ENCODE measurements at regions not wholly inside any gene's neighbourhood (a gene's known extent, or its start where the extent isn't known, plus 50 kb on each side); places are given as distances from the start of the nearest gene placed in this dataset.
"Not testable (repeated sequence)": the region's sequence is repeated elsewhere in the genome, so short reads cannot be mapped to it uniquely, and the experiment has no call there.

DNA sequence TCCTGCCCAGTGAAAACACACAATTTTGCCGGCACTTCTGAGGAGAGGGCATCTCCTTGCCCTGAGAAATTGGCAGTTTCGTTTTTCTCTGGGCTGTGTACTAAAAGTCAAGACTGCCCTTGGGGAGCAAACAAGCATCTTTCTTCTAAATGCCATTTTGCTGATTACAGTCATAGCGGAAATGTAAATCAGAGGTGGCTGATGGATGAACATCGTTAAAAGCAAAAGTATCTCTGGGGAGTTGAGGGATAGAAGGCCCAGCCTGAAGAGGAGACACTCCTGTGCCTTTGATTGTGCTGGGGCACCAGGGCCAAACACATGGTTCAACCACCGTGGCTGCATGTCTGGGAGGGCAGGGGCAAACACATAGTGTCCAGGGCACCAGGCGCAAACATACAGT, 49.8 kb downstream of the ABCC12 start:
- DNase-seq = no peak

DNA sequence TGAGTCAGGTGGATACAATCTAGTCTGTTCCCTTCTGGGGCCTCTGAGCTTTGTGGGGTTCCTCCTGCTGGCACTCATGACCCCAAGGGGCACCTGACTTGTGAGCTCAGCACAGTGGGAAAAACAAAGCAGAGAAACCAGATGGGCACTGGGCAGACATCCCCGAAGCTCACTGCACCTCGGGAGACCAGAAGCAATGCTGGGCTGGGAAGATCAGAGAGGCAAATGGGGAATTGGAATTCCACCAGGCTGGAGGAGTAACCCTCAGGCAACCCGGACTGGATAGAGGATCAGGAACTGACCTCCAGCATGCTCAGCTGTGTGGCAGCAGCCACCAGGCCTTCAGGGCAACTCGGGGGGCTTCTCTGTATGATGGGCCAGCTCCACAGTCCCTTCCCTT, 50.3 kb downstream of the ABCC12 start:
- DNase-seq = peak; percentile 6

DNA sequence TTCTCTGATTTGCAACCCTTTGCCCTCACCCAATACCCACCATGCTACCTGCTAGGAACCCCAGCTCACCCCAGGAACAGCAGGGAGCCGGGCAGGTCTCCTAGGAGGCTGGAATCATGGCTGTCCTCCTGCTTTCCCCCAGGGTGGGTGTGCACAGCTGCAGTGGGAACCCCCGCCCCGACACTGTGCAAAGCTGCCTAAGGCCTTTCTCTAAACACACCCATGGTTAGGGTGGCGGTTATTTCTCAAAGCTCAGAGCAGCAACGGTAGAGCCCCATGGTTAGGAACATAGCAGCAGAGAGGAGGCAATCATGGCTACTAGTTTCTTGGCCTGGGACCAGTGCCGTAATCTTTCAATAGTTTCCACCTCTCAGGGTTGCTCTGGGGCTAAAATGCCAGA, 52.2 kb downstream of the ABCC12 start:
- DNase-seq = no peak

DNA sequence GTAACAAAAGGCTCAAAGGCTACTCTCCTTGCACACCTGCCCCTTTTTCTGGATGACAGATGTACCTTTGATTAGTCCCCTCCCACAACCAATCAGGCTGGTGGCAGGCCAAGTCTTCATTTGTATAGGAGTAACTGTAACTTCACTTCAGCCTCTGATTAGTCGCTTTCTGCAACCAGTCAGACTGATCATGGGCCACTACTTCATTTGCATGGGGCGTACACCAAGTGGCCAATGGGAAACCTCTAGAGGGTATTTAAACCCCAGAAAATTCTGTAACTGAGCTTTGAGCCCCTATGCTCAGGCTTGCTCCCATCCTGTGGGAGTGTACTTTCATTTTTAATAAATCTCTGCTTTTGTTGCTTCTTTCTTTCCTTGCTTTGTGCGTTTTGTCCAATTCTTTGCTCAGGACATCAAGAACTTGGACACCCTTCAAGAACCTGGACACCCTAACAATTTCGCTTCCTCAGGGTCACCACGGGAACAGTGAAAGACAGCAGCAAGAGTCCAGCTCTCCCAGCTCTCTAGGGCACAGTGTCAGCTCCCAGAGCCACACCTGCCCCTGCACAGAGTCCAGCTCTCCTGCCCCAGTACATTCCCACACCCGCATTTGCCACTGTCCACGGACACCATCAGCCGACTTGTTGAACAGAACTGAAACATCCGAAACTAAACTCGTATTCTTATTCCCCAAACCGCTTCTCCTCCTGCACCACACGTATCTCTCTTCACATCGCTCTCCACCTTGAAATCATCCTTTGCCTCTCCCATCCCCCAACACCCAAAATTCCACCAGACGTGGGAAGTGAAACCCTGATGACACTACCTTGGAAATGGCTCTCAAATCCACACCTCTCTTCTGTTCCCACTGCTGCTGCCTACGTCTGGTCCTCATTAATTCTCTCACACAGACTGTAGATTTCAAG, 53.4 kb downstream of the ABCC12 start:
- no peak for DNase-seq

DNA sequence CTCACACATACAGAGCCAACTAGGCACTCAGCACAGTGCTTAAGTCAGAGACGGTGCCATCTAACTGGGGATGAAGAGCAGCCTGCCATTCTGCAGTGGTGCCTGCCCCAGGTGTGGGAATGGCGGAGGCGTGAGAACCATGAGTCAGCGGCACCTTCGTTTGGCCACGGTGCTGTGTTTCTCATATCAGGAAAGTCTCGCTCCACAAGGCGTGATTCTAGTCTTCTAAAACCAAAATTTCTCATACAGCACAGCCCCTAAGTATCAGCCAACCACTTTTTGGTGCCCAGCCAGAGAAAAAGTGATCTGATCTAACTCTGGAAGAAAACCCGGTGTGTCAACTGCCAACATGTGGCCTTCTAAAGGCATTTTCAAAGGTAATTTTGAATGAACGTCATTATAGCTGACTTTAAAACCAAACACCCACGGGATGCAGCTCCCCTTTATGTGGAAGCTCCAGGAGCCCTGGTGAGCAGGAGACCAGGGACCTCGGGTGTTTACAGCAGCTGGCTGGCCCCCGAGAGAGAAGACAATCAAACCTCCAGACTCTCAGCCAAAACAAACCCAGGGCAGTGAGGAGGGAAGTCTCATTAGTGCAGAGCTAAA, 54.6 kb downstream of the ABCC12 start:
- DNase-seq = no peak

DNA sequence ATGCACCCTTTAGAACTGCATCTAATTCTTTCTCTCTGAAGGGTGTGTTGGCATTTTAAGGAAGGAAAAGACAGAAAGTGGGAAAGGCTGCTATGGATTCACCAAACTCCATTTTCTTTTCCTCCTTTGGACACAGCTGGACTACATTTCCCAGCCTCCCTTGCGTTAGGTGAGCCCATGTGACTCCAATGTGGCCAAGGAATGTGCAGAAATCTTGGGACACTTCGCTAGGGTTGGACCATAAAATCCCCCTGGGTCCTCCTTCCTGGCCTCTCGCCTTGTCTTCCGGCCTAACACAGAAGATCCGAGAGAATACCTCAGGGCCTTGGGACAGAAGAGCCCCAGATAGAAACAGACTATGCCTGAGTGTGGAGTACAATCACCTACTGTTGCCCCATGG, 56.3 kb downstream of the ABCC12 start:
- no peak for DNase-seq

DNA sequence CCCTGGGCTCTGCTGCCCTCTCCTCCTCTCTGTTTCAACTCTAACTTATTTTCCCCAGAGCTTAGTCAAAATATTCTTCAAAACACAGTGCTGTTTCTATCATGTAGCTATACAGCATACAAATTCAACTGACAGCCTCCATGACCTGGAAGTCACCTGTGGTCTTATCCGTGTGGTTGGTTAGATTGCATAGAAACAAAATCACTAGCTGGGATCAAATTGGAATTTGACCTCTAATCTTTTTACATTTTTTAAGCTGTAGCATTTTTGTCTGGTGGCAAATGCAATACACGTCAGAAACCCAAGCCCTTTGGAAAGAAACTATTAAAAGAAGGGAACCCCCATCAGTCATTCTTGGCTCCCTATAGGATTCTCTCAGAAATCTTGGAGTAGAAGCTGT, 57.3 kb downstream of the ABCC12 start:
- no peak for DNase-seq

DNA sequence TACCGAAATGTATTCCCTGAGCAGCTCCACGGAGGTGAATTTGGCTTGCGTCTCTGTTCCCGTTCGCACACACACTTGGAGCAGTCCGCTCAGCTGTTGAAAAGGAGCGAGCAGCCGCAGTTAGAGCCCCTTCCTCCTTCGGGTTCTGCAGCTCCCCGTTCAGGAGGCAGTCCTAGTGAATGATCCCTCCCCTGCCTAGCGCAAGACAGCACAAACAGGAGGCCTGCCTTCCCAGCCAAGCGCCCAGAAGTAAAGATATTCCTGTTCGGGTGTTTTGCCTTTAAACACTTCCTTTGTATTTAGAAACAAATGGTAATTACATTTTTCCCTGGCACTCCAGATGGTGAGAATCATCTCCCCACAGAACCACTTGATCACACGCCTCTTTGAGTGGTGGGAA, 64.7 kb downstream of the ABCC12 start:
- no peak for DNase-seq

DNA sequence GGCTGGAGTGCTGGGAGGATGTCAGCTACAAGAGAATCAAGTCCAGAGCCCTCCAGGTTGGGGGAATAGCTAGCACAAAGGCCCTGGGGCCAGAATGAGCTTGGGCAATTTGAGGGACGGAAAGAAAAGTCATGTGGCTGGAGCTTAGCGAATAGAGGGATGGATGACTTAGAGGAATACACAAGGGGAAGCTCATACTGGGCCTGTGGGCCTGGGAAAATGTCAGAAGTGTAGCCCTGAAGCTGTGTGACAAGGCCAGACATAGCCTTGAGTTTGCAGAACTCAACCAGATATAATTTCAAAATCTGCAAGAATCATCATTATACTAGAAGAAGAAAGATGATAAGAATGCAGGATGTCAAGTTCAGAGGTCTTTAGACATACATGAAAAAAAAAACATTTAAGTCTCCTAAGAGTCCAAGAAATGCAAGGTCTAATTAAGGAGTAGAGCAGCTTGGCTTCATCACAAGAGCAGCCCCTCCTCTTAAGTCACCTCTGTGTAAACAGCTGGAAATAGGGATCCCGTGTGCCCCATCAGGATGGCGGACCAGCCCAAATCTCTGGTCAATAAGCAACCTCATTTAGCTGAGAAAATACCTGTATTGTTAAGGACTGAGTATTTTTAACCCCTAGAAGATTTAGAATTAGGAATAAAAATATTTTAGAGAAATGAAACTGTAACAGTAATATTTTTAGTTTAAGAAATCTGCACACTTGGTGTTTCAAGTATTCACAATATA, 66.6 kb downstream of the ABCC12 start:
- DNase-seq = no peak

DNA sequence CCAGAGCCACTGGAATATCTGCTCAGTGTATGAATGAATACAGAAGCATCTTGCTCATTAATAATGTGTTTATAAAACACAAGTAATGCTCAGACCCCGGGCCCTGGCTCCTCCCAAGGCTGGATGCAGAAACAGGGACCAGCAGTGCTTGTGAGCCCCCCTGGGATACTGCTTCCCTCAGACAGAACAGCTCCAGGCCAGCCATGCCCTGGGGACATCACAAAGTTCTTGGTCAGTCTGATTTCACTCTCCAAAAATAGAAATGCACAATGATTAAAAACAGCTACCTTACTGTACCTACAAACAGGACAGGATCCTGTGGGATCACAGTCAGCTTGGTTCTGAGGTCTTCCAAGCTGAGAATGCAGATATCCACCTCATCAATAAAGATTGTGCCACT, 68.2 kb downstream of the ABCC12 start:
- DNase-seq = no peak

DNA sequence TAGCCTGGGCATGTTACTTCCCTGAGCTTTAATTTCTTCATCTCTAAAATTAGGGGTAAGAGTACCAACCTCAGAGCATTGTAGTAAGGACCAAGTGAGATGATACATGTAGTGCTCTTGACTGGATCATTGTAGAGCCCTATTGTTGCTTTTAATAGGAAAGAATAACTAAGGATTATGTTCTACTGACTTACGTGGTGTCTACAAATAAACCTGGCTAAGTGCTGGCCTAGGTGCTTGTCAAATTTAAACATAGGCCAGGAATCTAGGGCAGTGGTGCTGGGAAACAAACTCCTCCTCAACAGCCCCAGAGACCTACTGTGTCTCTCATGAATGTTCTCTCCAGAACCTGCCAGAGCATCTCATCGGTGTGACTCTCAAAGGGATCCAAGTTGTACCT, 69.4 kb downstream of the ABCC12 start:
- DNase-seq = no peak

DNA sequence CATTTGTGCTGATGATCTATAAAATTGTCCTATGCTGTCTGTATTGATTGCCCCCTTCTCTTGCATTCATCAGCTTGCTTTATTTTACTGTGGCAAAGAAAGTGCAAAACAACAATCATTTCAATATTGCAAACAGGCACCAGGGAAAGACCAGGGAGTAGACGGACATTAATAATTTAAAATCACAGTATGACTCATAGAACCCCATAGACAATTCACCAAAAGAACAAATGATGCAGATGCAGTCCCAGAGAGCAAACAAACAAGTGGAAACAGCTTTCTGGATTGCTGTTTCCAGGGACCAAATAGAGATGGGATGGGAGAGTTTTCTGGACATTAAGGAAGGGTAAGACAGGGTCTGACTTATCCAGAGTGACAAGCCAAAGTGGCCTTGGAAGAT, 70.1 kb downstream of the ABCC12 start:
- no peak for DNase-seq

DNA sequence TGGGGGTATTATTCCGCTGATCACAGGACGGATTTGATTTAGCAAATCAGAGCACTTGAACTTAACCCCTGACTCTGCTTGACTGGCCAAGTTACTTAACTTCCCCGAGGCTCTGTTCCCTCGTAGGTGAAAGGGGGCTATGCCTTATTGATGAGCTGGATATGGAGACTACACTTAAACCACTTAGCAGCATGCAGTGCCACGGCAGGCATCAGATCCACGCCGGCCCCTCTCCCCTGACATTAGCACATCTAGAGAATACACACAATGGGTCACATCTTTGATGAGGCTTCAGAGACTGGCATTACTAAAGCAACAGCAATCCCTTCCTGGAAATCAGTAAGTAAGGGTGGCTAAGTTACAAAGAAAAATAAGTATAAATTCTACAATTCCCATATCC, 71.0 kb downstream of the ABCC12 start:
- DNase-seq = no peak

DNA sequence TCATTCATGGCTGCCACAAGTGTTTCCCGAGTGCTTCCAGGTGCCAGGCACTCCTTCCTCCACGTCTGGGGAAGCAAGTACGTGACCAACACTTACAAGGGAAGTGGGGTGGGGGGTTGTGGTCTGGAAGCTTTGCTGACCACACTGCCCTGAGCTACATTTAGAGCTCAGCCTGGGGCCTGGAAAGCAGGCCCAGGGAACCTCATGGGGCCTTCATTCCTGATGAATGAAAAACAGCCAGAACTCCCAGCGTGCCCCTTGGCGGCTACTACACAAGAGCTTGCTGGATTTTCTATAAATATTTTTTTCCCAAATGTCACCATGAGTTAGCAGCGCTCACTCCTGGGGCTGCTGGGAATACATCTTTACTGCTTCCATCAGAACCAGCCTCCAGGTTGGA, 73.3 kb downstream of the ABCC12 start:
- DNase-seq = no peak

DNA sequence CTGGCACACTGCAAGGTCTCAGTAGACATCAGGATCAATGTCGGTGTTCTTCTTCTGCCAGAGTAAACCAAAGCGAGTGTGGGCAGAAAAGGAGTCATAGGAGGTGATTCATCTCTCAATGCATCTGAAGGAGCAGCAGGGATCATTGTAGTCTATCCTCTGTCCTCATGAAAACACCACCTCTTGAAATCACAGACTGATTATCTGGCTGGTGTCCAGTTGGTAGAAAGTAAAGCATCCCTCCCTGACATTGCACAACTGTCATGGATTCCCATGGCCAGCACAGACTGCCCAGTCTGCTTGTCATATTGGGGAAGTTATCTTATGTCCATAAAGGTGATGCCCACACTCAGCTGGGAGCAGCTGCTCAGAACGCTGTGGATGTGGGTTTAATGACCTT, 74.1 kb downstream of the ABCC12 start:
- peak; percentile 62 for DNase-seq

DNA sequence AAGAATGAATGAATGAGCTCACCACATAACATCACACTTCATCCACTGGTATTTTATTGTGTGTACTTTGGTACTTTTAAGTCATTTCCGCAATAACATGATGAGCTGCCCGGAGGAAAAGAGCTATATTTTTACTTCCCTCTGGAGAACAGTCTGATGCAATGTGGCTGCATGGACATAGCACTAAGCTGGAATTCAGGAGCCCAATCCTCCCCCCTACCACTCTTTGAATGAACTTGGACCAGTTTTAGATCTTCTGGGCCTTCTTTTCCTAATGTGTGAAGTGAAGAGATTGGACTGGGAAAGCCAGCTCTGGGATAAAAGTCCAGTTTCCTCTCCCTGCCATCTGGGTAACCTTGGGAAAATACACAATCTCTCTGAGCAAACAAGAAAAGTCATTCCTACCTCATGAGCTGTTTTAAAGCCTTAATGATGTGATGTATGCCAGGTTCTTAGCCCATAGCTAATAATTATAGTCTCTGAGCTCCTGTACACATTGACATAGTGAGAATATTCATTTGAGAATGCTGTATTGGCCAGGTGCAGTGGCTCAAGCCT, 79.3 kb downstream of the ABCC12 start:
- no peak for DNase-seq

DNA sequence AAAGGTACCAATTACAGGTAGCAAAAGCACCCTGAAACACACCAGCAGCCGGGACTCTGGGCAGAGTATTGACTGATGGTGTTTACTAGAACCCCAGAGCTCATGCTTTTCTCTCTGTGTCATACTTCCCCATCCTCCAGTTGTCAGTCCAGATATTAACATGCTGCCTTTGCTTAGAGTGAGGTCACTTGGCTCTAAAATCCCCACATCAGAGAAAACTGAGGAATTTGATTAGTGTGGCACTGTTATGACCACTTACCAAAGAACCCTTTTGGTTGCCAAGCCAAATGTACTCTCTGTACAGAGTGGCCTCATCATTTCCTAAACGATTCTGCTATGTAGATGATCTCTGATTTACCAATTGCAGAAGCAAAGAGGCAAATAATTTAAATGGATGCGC, 80.4 kb downstream of the ABCC12 start:
- no peak for DNase-seq

DNA sequence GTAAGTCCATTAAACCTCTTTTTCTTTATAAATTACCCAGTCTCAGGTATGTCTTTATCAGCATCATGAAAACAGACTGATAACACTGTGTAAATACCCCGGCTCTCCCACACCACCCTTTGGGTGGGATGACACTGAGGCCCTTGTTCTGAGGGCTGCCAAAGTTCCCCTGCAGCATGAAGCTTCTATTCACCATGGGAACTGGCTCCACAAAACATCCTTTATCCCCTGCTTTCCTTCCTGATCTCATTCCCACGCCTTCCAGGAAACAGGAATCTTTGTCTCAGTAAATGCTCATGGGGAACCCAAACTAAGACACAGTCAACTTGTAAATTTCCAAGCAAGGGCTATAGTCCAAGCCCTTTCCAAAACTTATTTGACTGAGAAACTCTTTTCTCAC, 88.4 kb downstream of the ABCC12 start:
- no peak for DNase-seq

DNA sequence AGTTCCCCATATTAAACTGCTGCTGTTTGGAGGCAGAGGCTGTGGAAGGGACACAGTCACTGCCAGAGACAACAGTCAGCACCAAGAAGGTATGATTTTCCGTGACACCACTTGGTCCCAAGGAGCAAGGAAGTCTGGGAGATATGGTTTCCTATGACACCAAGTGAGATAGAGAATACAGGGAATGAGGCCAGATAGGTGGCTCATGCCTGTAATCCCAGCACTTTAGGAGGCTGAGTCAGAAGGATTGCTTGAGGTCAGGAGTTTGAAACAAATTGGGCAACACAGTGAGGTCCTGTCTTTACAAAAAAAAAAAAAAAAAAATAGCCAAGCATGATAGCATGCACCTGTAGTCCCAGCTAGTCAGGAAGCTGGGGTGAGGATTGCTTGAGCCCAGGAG, 90.8 kb downstream of the ABCC12 start:
- DNase-seq = peak; percentile 44

DNA sequence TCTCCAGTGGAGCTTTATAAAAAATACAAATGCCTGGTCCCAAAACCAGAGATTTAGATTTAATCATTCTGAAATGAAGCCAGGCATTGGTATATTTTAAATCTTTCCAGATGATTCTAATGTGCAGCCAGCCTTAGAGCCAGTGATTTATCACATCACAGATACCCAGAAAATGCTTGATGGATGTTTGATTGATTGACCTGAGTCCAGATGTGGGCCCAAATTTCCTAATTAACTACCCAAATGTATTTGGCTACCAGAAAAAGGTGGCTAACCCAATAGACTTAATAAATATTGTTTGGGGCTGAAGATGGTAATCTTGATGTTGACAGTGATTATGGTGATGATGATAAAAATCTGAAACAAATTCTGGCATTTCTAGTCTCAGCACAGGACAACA, 93.1 kb downstream of the ABCC12 start:
- DNase-seq = no peak

DNA sequence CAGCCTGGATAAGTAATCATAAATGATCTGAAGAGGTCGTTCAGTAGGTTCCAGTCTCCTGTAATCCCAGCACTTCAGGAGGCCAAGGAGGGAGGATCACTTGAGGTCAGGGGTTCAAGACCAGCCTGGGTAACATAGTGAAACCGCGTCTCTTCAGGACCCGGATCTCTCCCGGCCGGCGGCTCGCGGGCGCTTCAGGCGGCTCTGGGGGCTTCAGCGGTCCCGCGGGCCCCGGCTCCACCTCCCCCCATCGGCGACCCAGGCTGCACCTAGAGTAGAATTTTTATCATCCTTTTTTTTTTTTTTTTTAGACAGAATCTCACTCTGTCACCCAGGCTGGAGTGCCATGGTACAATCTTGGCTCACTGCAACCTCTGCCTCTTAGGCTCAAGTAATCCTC, 95.9 kb downstream of the ABCC12 start:
- DNase-seq = no peak

DNA sequence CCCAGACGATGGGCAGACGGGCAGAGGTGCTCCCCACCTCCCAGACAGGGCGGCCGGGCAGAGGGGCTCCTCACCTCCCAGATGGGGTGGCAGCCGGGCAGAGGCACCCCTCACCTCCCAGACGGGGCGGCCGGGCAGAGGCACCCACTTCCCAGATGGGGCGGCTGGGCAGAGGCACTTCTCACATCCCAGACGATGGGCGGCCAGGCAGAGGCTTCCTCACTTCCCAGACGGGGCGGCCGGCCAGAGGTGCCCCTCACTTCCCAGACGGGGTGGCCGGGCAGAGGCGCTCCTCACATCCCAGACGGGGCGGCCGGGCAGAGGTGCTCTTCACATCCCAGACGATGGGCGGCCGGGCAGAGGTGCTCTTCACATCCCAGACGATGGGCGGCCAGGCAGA, 96.6 kb downstream of the ABCC12 start:
- DNase-seq = not testable (repeated sequence)

DNA sequence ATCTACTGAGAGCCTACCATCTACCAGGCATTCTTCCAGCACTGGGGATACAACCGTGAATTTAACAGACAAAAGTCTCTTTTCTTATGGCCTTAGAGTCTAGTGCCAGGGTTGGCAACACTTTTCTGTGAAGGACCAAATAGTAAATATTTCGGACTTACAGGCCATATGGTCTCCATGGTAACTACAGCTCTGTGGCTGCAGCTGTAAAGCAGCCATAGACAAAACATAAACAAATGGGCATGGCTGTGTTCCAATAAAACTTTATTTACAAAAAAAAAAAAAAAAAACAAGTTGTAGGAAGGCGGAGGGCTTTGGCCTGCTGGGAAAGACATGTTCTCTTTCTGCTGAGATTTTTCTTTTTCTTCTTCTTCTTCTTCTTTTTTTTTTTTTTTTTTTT, 98.7 kb downstream of the ABCC12 start:
- no peak for DNase-seq
